ENCODE measurements at regions not wholly inside any gene's neighbourhood (a gene's known extent, or its start where the extent isn't known, plus 50 kb on each side); places are given as distances from the start of the nearest gene placed in this dataset.

- no CpG with 5 or more reads among the region's 3 CpGs for WGBS (ENCODE audit: insufficient coverage, insufficient read length)
- no peak for DNase-seq (ENCODE audit: low read depth, low spot score)
- Histone ChIP-seq H3K4me1 (ENCODE audit: control insufficient read depth, insufficient read depth, low read length) (no peaks in the 10 kb centered on the region), H3K27me3 (ENCODE audit: control insufficient read depth, insufficient read depth, low read length) (no peaks in the 10 kb centered on the region), H3K27ac (ENCODE audit: low read length) (no peak overlapping the region), H3K9me3 (ENCODE audit: control insufficient read depth, insufficient read depth, low read length) (no peaks in the 10 kb centered on the region), H3K36me3 (ENCODE audit: control insufficient read depth, insufficient read depth, low read length) (no peaks in the 10 kb centered on the region), H3K4me3 (ENCODE audit: low read length) (no peak overlapping the region)
Measured at GRCh38 chr2:212595036-212595654, 56.5 kb upstream of the ERBB4 start.

GRCh38 chr2:212592695-212593094 lies 54.1 kb upstream of the ERBB4 start:
- no peaks in the 10 kb centered on the region for H3K4me1 ChIP-seq (ENCODE audit: control insufficient read depth, insufficient read depth, low read length)
- no peaks in the 10 kb centered on the region for H3K36me3 ChIP-seq (ENCODE audit: control insufficient read depth, insufficient read depth, low read length)
- H3K27ac ChIP-seq (ENCODE audit: low read length) = no peak overlapping the region
- DNase-seq (ENCODE audit: low read depth, low spot score) = no peak
- WGBS (ENCODE audit: insufficient coverage, insufficient read length) = no CpG with 5 or more reads among the region's 1 CpG
- no peak overlapping the region for H3K4me3 ChIP-seq (ENCODE audit: low read length)
- H3K27me3 ChIP-seq (ENCODE audit: control insufficient read depth, insufficient read depth, low read length) = no peaks in the 10 kb centered on the region
- H3K9me3 ChIP-seq (ENCODE audit: control insufficient read depth, insufficient read depth, low read length) = no peaks in the 10 kb centered on the region

All from iPS DF 6.9 (cell line).